NCI-H1436 (cell line): ENCODE measurements at regions not wholly inside any gene's neighbourhood (a gene's known extent, or its start where the extent isn't known, plus 50 kb on each side); places are given as distances from the start of the nearest gene placed in this dataset.
"Not testable (repeated sequence)": the region's sequence is repeated elsewhere in the genome, so short reads cannot be mapped to it uniquely, and the experiment has no call there.

ENCODE experiments used
- DNase-seq: peaks from one replicate; lab custom pipeline; 2025; lab: John Stamatoyannopoulos, UW

GRCh38 chr2:234802071-234802844 lies 149.6 kb upstream of the SH3BP4 start:
- no peak for DNase-seq

- no peak for DNase-seq
Measured at GRCh38 chr2:234797566-234798250, 154.1 kb upstream of the SH3BP4 start.

- DNase-seq: no peak
Measured at GRCh38 chr2:234796045-234796591, 155.7 kb upstream of the SH3BP4 start.

GRCh38 chr2:234795272-234795920 lies 156.4 kb upstream of the SH3BP4 start:
- no peak for DNase-seq

DNA sequence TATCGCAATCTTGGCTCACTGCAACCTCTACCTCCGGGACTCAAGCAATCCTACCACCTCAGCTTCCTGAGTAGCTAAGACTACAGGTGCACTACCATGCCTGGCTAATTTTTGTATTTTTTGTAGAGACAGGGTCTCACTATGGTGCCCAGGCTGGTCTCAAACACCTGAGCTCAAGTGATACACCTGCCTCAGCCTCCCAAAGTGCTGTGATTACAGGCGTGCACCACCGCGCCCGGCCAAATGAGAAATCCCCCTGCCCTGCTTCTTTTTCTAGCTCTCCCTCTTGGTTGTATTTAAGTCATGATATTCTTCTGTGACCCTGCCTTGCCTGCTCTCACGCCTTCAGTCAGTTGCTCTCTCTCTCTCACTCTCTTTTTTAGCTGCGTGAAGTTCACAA lies 157.0 kb upstream of the SH3BP4 start:
- DNase-seq: no peak

GRCh38 chr2:234793212-234793785 lies 158.5 kb upstream of the SH3BP4 start:
- no peak for DNase-seq

DNA sequence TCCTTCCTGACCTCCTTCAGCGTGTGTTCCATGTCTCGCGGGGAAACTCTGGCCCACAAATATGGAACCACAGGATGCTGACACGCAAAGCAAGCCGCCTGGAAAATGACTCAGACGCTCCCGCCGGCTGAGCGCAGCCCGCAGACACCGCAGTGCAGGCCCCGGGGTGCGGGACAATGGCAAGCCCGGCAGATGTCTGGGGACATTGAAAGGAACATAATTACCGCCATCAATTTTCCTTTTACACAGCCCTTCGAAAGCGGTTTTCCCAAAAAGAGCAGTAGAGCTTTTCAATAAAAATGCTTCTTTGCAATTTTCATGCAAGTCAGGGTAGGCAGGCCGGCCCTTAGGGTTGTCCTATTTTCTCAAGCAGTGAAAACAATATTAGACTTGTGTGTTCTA lies 159.2 kb upstream of the SH3BP4 start:
- peak; percentile 43 for DNase-seq

DNA sequence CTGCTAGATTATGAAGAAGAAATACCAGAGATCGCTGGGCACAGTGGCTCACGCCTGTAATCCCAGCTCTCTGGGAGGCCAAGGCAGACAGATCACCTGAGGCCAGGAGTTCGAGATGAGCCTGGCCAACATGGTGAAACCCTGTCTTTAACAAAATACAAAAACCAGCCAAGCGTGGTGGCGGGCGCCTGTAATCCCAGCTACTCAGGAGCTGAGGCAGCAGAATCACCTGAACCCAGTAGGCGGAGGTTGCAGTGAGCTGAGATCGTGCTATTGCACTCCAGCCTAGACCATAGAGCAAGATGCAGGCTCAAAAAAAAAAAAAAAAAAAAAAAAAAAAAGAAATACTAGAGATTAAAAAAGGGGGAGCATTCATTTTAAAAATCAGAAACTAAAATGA lies 159.7 kb upstream of the SH3BP4 start:
- DNase-seq: not testable (repeated sequence)

DNA sequence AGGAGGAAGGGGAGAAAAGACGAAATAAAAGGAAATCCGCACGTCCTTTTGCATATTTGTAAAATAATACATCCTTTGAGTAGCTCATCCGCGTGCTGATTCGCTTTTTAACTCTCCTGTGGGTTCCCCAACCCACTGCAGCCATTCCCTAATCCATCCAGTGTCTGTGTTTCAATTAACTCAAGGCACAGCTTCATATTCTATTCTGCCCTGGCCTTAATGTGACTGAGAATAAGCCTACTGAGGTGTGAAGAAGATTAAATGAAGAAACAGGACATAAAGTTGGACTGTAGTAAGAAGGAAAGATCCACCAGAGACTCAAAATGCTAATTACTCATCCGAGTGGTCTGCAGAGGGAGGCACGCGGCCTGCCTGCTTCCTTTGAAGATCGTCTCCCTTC lies 161.4 kb upstream of the SH3BP4 start:
- DNase-seq: no peak

DNA sequence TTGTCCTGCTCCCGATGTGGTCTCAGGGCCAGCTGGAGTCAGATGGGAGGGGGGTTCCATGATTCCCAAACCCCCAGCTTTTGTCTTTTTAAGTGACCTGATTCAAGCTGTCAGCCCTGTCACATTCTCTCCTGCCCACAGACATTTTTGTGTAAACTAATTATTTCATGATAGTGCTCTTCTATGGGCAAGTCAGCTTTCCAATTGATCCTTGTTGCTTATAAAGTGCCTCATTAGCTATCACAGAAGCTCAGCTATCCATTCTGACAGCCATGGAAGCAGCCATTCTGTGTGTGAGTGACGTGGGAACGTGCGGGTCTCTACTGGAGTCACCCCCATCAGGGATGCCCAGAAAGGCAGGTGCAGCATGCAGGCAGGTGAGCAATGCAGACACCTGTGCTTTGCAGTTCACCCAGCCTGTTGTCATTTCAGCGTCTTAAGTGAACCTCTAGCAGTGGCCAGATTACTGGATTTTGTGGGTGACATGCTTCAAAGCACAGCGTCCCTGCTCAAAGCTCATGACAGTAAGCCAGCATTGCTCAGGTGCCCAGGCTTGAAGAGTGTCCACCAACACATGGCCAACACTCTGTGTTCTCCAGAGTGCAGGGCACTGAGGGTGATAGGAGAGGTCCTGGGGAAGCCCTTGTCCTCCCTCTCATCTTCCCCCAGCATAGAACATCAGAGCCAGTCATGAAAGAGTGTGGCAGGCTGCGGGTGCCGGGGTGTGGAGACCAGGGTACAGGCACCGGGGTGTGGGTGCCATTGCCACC lies 162.1 kb upstream of the SH3BP4 start:
- DNase-seq: peak; percentile 68

DNA sequence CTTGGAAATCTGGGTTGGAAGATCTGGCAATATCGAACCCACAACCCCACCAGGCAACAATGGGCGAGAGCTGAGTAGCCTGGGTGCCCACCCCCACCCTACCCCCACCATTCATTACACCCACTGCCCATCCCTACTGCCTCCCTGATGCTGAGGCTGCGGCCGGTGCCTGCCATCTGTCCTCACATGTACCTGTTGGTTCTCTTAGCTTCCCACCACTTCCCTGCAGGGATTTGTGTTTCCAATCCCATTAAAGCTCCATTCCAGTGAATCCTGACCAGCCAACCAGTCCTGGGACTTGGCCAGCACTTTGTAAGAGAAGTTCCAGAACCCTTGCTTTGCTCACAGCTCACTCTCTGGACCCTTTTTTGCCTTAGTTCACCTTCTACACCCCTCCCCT lies 163.0 kb upstream of the SH3BP4 start:
- DNase-seq: no peak

DNA sequence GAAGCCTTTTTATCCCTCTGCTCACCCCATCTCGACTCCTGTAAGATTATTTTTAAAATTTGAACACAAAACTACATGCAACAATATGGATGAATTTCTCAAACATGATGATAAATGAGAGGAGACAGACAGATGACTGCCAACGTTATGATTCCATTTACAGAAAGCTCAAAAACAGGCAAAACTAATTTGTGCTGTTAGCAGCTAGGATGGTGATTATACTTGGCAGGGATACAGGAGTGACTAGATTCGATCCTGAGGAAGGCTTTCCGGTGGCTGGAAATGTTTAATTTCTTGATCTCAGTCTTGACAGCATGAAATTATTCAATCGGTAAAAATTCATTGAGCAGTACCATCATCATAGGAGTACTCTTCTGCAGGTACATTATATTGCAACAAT lies 163.4 kb upstream of the SH3BP4 start:
- DNase-seq: no peak

GRCh38 chr2:234787114-234787513 lies 164.7 kb upstream of the SH3BP4 start:
- no peak for DNase-seq

- DNase-seq: no peak
Measured at GRCh38 chr2:234773764-234774409, 177.9 kb upstream of the SH3BP4 start.

DNA sequence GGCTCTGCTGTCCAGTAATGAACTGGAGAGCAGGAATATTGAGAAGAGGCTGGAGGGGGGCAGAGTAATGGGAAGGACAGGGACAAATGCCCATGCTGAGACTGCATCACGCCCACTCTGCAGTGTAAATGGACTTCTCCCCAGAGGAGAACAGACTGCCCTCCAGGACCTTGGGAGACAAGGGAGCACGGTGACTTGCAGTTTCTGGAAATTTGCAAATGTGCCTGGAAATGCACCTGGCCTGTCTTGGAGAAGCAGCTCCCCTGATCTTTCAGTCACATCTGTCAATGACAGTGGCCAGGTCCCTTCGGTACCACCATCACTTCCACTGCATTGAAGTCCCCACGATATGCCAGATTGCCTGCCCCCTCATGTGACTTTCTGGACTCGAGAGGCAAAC lies 178.7 kb upstream of the SH3BP4 start:
- no peak for DNase-seq

GRCh38 chr2:234772733-234773060 lies 179.1 kb upstream of the SH3BP4 start:
- DNase-seq: no peak

- DNase-seq: no peak
Measured at GRCh38 chr2:234771980-234772732, 179.7 kb upstream of the SH3BP4 start.

DNA sequence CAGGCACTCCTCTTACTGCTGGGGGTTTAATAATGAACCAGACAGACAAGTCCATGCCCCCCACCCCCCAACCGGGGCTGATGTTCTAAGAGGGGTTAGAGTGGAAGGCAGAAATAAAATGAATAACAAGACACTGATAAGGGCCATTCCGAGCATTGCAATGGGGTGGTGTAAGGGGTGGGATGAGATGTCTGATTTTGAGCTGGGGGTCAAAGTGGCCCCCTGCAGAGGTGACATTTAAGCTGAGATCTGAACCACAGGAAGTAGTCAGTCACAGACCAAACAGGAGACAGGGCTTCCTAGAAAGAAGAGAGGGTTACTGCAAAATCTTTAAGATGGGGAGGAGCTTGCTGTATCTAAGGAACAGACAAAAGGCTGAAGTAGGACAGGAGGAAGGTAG lies 180.6 kb upstream of the SH3BP4 start:
- no peak for DNase-seq

- DNase-seq: no peak
Measured at GRCh38 chr2:234770715-234771141, 181.1 kb upstream of the SH3BP4 start.

DNA sequence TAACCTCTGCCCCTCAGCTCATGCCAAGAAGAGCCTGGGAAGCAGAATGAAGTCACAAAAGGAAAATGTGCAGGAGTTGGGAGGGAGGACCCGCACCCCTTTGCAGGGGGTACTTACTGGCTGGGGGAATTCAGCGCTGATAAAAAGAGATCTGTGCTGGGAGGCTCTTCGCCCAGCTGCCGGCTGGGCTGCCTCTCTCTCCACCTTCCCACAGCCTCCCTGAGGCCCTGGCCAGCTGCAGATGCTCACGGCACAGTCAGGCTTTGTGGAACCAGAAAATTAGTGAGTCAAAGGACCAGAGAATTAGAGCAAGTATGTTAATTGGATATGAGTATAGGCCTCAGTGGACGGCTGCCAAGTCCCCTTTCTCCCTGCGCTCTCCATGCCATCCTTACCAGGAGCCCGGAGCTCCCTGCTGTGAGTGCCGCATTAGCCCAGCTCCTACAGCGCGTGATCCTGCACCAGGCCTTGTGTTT lies 181.7 kb upstream of the SH3BP4 start:
- peak; percentile 58 for DNase-seq
